CD14-positive monocyte (primary cell): ENCODE measurements at regions not wholly inside any gene's neighbourhood (a gene's known extent, or its start where the extent isn't known, plus 50 kb on each side); places are given as distances from the start of the nearest gene placed in this dataset.
A peak's percentile ranks its signal among the peaks of the same experiment; 100 is the strongest.

ENCODE experiments used
- DNase-seq, 3 donors: peaks; one replicate each; pipeline ENCODE4 v3.0.0-alpha.2; 2011 to 2022
- H2AFZ ChIP-seq: 2 replicates; pipeline ENCODE4 v1.6.0; 2012; ENCODE audit warnings: mild to moderate bottlenecking, low read depth, low read length, inconsistent platforms; ENCODE audit not compliant: insufficient read depth, poor library complexity, severe bottlenecking
- H3K27ac ChIP-seq, 2 donors: 1 replicate in 1 of 2; 2 replicates in 1 of 2; pipeline ENCODE4 v1.5.1; 2012 to 2013; ENCODE audit warnings: low read length in 2 of 2, control low read depth in 1 of 2, inconsistent platforms in 1 of 2, low read depth in 1 of 2, mild to moderate bottlenecking in 1 of 2
- H3K27me3 ChIP-seq, 2 donors: one replicate each; pipeline versions ENCODE4 v1.6.0 to v1.6.1; 2011 to 2013; ENCODE audit warnings: low read length in 2 of 2; ENCODE audit not compliant: control insufficient read depth in 2 of 2, insufficient read depth in 2 of 2
- H3K36me3 ChIP-seq, 2 donors: replicated peaks in 1 of 2; 1 replicate in 1 of 2; 2 replicates in 1 of 2; pipeline versions ENCODE4 v1.5.1 to v1.6.1; 2012 to 2013; ENCODE audit warnings: low read length in 2 of 2, control low read depth in 1 of 2, inconsistent platforms in 1 of 2, mild to moderate bottlenecking in 1 of 2; ENCODE audit not compliant: insufficient read depth in 2 of 2, control insufficient read depth in 1 of 2
- H3K4me1 ChIP-seq, 2 donors: 1 replicate in 1 of 2; 2 replicates in 1 of 2; pipeline versions ENCODE4 v1.5.1 to v1.6.1; 2012 to 2013; ENCODE audit warnings: low read length in 2 of 2, control low read depth in 1 of 2, inconsistent platforms in 1 of 2, mild to moderate bottlenecking in 1 of 2, moderate library complexity in 1 of 2; ENCODE audit not compliant: insufficient read depth in 2 of 2, control insufficient read depth in 1 of 2
- H3K4me2 ChIP-seq: replicated peaks from 2 replicates; pipeline ENCODE3; 2012; ENCODE audit warnings: low read length, moderate library complexity, mild to moderate bottlenecking; ENCODE audit not compliant: poor library complexity, severe bottlenecking; ENCODE audit errors: extremely low read depth
- H3K4me3 ChIP-seq, 3 experiments: fragments of 200-600 bp in 1 of 3; sonication (generic) in 1 of 3; replicated peaks in 1 of 3; 1 replicate in 2 of 3; 2 replicates in 1 of 3; pipeline ENCODE4 v1.5.1; 2011 to 2013; ENCODE audit warnings: low read length in 3 of 3, mild to moderate bottlenecking in 3 of 3, control low read depth in 2 of 3, low read depth in 2 of 3, inconsistent platforms in 1 of 3, moderate library complexity in 1 of 3
- H3K79me2 ChIP-seq: 2 replicates; pipeline ENCODE4 v1.6.0; 2012; ENCODE audit warnings: mild to moderate bottlenecking, control low read depth, inconsistent platforms, low read length, moderate library complexity; ENCODE audit not compliant: insufficient read depth
- H3K9ac ChIP-seq: 2 replicates; pipeline ENCODE4 v1.6.0; 2017; ENCODE audit warnings: low read length, mild to moderate bottlenecking; ENCODE audit not compliant: insufficient read depth, poor library complexity, severe bottlenecking
- H3K9me3 ChIP-seq, 2 donors: replicated peaks in 1 of 2; 1 replicate in 1 of 2; 2 replicates in 1 of 2; pipeline versions ENCODE4 v1.5.1 to v1.6.1; 2012 to 2013; ENCODE audit warnings: low read length in 2 of 2, control low read depth in 1 of 2; ENCODE audit not compliant: control insufficient read depth in 1 of 2, insufficient read depth in 1 of 2
- H4K20me1 ChIP-seq: 2 replicates; pipeline ENCODE4 v1.6.0; 2012; ENCODE audit warnings: mild to moderate bottlenecking, low read length, control low read depth, moderate library complexity; ENCODE audit not compliant: insufficient read depth
- H3K27ac Mint-ChIP-seq, 7 donors: one replicate each; pipeline ENCODE4 v1.8.0; 2020; ENCODE audit warnings: mild to moderate bottlenecking in 7 of 7, mixed read lengths in 7 of 7, moderate library complexity in 6 of 7, inconsistent platforms in 2 of 7
- H3K27me3 Mint-ChIP-seq, 3 donors: one replicate each; pipeline ENCODE4 v1.8.0; 2021 to 2022; ENCODE audit warnings: low read depth in 3 of 3, mild to moderate bottlenecking in 3 of 3, mixed read lengths in 3 of 3, moderate library complexity in 3 of 3, inconsistent platforms in 1 of 3
- H3K36me3 Mint-ChIP-seq, 2 donors: one replicate each; pipeline ENCODE4 v1.8.0; 2020; ENCODE audit warnings: mixed read lengths in 2 of 2, inconsistent platforms in 1 of 2, mild to moderate bottlenecking in 1 of 2
- H3K4me1 Mint-ChIP-seq: one replicate; pipeline ENCODE4 v1.8.0; 2020; ENCODE audit warnings: mild to moderate bottlenecking, mixed read lengths
- H3K4me3 Mint-ChIP-seq, 2 donors: one replicate each; pipeline ENCODE4 v1.8.0; 2020; ENCODE audit warnings: mild to moderate bottlenecking in 2 of 2, mixed read lengths in 2 of 2, moderate library complexity in 1 of 2
- H3K9me3 Mint-ChIP-seq, 7 donors: one replicate each; pipeline ENCODE4 v1.8.0; 2020 to 2022; ENCODE audit warnings: mixed read lengths in 7 of 7, mild to moderate bottlenecking in 6 of 7, moderate library complexity in 6 of 7, inconsistent platforms in 2 of 7
- WGBS: methylation state at CpG from one replicate; pipeline ENCODE4 v1.1.5; 2013; ENCODE audit warnings: missing lambda C conversion rate; ENCODE audit not compliant: insufficient coverage; 5-methylcytosine and 5-hydroxymethylcytosine counted together
- intact Hi-C, 2 donors: fragments of 100-400 bp; cut with micrococcal nuclease; formaldehyde crosslinking; loops; one replicate each; pipeline versions ENCODE4 v1.15.0 to v1.15.1; 2023
- TF ChIP-seq, protein P1 (sequence below): fragments of 200-600 bp; IDR thresholded peaks from one replicate; pipeline ENCODE4 v1.8.0; 2022; ENCODE audit warnings: antibody characterized with exemption, mild to moderate bottlenecking

- TF ChIP-seq, protein P1, sequence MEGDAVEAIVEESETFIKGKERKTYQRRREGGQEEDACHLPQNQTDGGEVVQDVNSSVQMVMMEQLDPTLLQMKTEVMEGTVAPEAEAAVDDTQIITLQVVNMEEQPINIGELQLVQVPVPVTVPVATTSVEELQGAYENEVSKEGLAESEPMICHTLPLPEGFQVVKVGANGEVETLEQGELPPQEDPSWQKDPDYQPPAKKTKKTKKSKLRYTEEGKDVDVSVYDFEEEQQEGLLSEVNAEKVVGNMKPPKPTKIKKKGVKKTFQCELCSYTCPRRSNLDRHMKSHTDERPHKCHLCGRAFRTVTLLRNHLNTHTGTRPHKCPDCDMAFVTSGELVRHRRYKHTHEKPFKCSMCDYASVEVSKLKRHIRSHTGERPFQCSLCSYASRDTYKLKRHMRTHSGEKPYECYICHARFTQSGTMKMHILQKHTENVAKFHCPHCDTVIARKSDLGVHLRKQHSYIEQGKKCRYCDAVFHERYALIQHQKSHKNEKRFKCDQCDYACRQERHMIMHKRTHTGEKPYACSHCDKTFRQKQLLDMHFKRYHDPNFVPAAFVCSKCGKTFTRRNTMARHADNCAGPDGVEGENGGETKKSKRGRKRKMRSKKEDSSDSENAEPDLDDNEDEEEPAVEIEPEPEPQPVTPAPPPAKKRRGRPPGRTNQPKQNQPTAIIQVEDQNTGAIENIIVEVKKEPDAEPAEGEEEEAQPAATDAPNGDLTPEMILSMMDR, result no peak
- intact Hi-C loops, result no loop called here
- H3K4me1 ChIP-seq, result no peaks in the 10 kb centered on the region
- DNase-seq, result no peak
- H3K4me1 Mint-ChIP-seq, result peaks cover 3% of the 10 kb centered on the region
- H3K9me3 Mint-ChIP-seq, result peaks cover 3 to 18% (median 11%) of the 10 kb centered on the region in 7 donors
- H3K36me3 ChIP-seq, result no peaks in the 10 kb centered on the region
- H3K4me3 Mint-ChIP-seq, result peak overlapping the region in 1 of 2 donors; percentile 4
- no CpG with 5 or more reads among the region's 2 CpGs for WGBS
- H3K9ac ChIP-seq, result no peak overlapping the region
- H3K36me3 Mint-ChIP-seq, result no peaks in the 10 kb centered on the region
- no peaks in the 10 kb centered on the region for H3K27me3 Mint-ChIP-seq
- H3K27ac Mint-ChIP-seq, result no peak overlapping the region
- H3K4me2 ChIP-seq, result no peak overlapping the region
- H3K4me3 ChIP-seq, result no peak overlapping the region
- no peak overlapping the region for H2AFZ ChIP-seq
- no peaks in the 10 kb centered on the region for H3K79me2 ChIP-seq
- H3K9me3 ChIP-seq, result peaks cover 18 to 22% of the 10 kb centered on the region in 2 donors
- no peaks in the 10 kb centered on the region for H4K20me1 ChIP-seq
- no peak overlapping the region for H3K27ac ChIP-seq
- no peaks in the 10 kb centered on the region for H3K27me3 ChIP-seq
These were observed 350.7 kb downstream of the EFNB2 start for GRCh38 chr13:106184790-106185189.

DNA sequence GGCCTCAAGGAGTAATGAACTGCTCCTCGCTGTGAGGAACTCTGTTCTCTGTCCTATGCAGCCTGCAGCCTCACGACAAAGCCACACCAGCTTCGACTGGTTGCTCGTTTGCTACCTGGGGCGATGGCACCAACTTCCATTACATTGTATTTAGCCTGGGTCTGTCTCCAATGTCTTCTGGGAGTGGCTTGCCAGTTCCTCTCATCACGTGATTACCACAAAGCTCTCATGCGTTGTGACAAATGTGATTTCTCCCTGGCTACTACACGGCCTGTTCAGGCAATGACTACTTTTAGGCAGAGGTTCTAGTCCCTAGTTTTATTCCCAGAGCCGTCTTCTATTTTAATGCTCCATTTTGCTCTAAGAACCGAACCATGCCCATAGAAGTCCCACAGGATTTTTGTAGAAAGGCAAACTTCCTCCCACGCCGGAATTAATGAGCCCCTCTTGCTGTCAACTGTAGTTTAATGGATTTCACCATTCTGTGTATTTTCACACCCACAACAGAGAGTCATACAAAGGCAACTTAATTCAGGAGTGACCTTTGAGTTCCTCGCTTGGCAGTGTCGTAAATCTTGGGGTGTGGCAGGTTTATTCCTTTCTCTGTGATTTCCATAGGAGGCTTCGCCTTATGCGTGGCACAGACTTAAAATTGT is 351.9 kb downstream of the EFNB2 start:
- 91% methylated on average over 15 of the region's 16 CpGs for WGBS
- Mint-ChIP-seq H3K27ac (no peak overlapping the region), H3K4me1 (peaks cover 3% of the 10 kb centered on the region), H3K9me3 (peaks cover 0 to 18% (median 11%) of the 10 kb centered on the region in 7 donors), H3K27me3 (no peaks in the 10 kb centered on the region), H3K36me3 (no peaks in the 10 kb centered on the region), H3K4me3 (no peak overlapping the region)
- Histone ChIP-seq H3K79me2 (no peaks in the 10 kb centered on the region), H3K9ac (no peak overlapping the region), H3K27ac (no peak overlapping the region), H3K9me3 (peaks cover 12 to 16% of the 10 kb centered on the region in 2 donors), H4K20me1 (no peaks in the 10 kb centered on the region), H3K4me2 (no peak overlapping the region), H3K36me3 (no peaks in the 10 kb centered on the region), H3K4me1 (no peaks in the 10 kb centered on the region), H2AFZ (no peak overlapping the region), H3K27me3 (no peaks in the 10 kb centered on the region), H3K4me3 (no peak overlapping the region)
- intact Hi-C loops, result no loop called here
- TF ChIP-seq, protein P1, result no peak
- no peak for DNase-seq
